IMR-90 (cell line): ENCODE measurements at regions not wholly inside any gene's neighbourhood (a gene's known extent, or its start where the extent isn't known, plus 50 kb on each side); places are given as distances from the start of the nearest gene placed in this dataset.
"Not testable (repeated sequence)": the region's sequence is repeated elsewhere in the genome, so short reads cannot be mapped to it uniquely, and the experiment has no call there.

Source experiments
- BHLHE40 ChIP-seq: fragments of 150-350 bp; IDR thresholded peaks from 2 replicates; pipeline ENCODE4 v1.6.1; 2016; ENCODE audit warnings: mild to moderate bottlenecking, low read depth, low read length
- CEBPB ChIP-seq: IDR thresholded peaks from 2 replicates; pipeline ENCODE4 v1.6.1; 2012; ENCODE audit warnings: low read depth, low read length, improper control_type of control experiment
- CTCF ChIP-seq: conservative IDR thresholded peaks from 2 replicates; pipeline ENCODE4 v1.5.1; 2012; ENCODE audit warnings: mild to moderate bottlenecking, low read depth, low read length, improper control_type of control experiment
- FOS ChIP-seq: fragments of 150-350 bp; IDR thresholded peaks from 2 replicates; pipeline ENCODE4 v1.6.1; 2016; ENCODE audit warnings: low read depth, low read length
- MAZ ChIP-seq: IDR thresholded peaks from 2 replicates; pipeline ENCODE4 v1.6.1; 2012; ENCODE audit warnings: low read depth, mild to moderate bottlenecking, low read length, improper control_type of control experiment, moderate library complexity, borderline replicate concordance
- MXI1 ChIP-seq: IDR thresholded peaks from 2 replicates; pipeline ENCODE4 v1.6.1; 2012; ENCODE audit warnings: low read depth, mild to moderate bottlenecking, low read length, moderate library complexity, borderline replicate concordance
- POLR2A ChIP-seq: IDR thresholded peaks from 2 replicates; pipeline ENCODE4 v1.6.1; 2012; ENCODE audit warnings: mild to moderate bottlenecking, low read depth, low read length
- RAD21 ChIP-seq: IDR thresholded peaks from 2 replicates; pipeline ENCODE4 v1.6.1; 2012; ENCODE audit warnings: low read length, improper control_type of control experiment
- RFX5 ChIP-seq: IDR thresholded peaks from 2 replicates; pipeline ENCODE4 v1.8.0; 2012; ENCODE audit warnings: low read depth, mild to moderate bottlenecking, low read length, moderate library complexity
- SMC3 ChIP-seq: fragments of 150-350 bp; IDR thresholded peaks from 2 replicates; pipeline ENCODE4 v1.6.1; 2016; ENCODE audit warnings: low read depth, mild to moderate bottlenecking, antibody characterized with exemption, low read length, moderate library complexity
- USF2 ChIP-seq: fragments of 150-350 bp; IDR thresholded peaks from 2 replicates; pipeline ENCODE4 v1.6.1; 2017; ENCODE audit warnings: mild to moderate bottlenecking, antibody characterized with exemption, low read length, low read depth

- not testable (repeated sequence) for TF ChIP-seq CTCF, RAD21, BHLHE40, POLR2A, SMC3, USF2, MXI1, FOS, MAZ, CEBPB, RFX5
Measured at GRCh38 chr5:21559109-21559508, 1294.0 kb downstream of the CDH12 start.
